ENCODE measurements at regions not wholly inside any gene's neighbourhood (a gene's known extent, or its start where the extent isn't known, plus 50 kb on each side); places are given as distances from the start of the nearest gene placed in this dataset.

GRCh38 chr2:119049968-119050704, 108.1 kb downstream of the MARCO start:
- FAIRE-seq (no peak), DNase-seq (peak in 4 of 5 donors; percentile 57 to 77 (median 74))
- intact Hi-C loops (cut with DNase I): no loop called here
- TF ChIP-seq, protein P1, sequence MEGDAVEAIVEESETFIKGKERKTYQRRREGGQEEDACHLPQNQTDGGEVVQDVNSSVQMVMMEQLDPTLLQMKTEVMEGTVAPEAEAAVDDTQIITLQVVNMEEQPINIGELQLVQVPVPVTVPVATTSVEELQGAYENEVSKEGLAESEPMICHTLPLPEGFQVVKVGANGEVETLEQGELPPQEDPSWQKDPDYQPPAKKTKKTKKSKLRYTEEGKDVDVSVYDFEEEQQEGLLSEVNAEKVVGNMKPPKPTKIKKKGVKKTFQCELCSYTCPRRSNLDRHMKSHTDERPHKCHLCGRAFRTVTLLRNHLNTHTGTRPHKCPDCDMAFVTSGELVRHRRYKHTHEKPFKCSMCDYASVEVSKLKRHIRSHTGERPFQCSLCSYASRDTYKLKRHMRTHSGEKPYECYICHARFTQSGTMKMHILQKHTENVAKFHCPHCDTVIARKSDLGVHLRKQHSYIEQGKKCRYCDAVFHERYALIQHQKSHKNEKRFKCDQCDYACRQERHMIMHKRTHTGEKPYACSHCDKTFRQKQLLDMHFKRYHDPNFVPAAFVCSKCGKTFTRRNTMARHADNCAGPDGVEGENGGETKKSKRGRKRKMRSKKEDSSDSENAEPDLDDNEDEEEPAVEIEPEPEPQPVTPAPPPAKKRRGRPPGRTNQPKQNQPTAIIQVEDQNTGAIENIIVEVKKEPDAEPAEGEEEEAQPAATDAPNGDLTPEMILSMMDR (IDR thresholded peaks at IDR 0.05; ENCODE audit: borderline replicate concordance, extremely low read depth, insufficient read depth): no peak
- Histone ChIP-seq H3K9ac (ENCODE audit: low read length in 3 of 3) (no peak overlapping the region), H3K27ac (ENCODE audit: low read depth in 2 of 2, low read length in 2 of 2) (no peak overlapping the region), H3K36me3 (ENCODE audit: control insufficient read depth in 2 of 3, insufficient read depth in 3 of 3, low read length in 3 of 3) (no peaks in the 10 kb centered on the region), H3K9me3 (ENCODE audit: control insufficient read depth in 2 of 3, insufficient read depth in 1 of 3, low read length in 3 of 3) (no peaks in the 10 kb centered on the region), H3K4me1 (ENCODE audit: control insufficient read depth in 2 of 3, insufficient read depth in 2 of 3, low read depth in 1 of 3, low read length in 3 of 3) (no peaks in the 10 kb centered on the region), H3K4me3 (ENCODE audit: low read length in 3 of 3) (peak overlapping the region in 1 of 3 donors; percentile 17), H3K27me3 (ENCODE audit: control insufficient read depth, insufficient read depth, low read length) (no peaks in the 10 kb centered on the region)

Data from kidney (tissue), 13 donors.